MM.1S (cell line): ENCODE measurements at regions not wholly inside any gene's neighbourhood (a gene's known extent, or its start where the extent isn't known, plus 50 kb on each side); places are given as distances from the start of the nearest gene placed in this dataset.

Experiments
- EZH2 ChIP-seq: fragments of 300-600 bp; sonication (generic); optimal IDR thresholded peaks from 2 replicates; pipeline ENCODE3; 2017; ENCODE audit warnings: low read depth, mild to moderate bottlenecking, antibody characterized with exemption, low read length, mixed read lengths
- EZH2phosphoT487 ChIP-seq: fragments of 300-600 bp; sonication (generic); IDR thresholded peaks from 2 replicates; pipeline ENCODE4 v1.6.1; 2018; ENCODE audit warnings: antibody characterized with exemption, low read length
- TF ChIP-seq, protein P1 (sequence below): fragments of 300-600 bp; sonication (generic); IDR thresholded peaks from 2 replicates; pipeline ENCODE4 v1.5.1; 2016; ENCODE audit warnings: antibody characterized with exemption, low read length, mixed read lengths

GRCh38 chr4:30511751-30512150, 208.4 kb upstream of the PCDH7 start:
- TF ChIP-seq, protein P1, sequence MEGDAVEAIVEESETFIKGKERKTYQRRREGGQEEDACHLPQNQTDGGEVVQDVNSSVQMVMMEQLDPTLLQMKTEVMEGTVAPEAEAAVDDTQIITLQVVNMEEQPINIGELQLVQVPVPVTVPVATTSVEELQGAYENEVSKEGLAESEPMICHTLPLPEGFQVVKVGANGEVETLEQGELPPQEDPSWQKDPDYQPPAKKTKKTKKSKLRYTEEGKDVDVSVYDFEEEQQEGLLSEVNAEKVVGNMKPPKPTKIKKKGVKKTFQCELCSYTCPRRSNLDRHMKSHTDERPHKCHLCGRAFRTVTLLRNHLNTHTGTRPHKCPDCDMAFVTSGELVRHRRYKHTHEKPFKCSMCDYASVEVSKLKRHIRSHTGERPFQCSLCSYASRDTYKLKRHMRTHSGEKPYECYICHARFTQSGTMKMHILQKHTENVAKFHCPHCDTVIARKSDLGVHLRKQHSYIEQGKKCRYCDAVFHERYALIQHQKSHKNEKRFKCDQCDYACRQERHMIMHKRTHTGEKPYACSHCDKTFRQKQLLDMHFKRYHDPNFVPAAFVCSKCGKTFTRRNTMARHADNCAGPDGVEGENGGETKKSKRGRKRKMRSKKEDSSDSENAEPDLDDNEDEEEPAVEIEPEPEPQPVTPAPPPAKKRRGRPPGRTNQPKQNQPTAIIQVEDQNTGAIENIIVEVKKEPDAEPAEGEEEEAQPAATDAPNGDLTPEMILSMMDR, result no peak
- no peak for TF ChIP-seq EZH2phosphoT487
- TF ChIP-seq EZH2, result no peak
